SJSA1 (cell line): ENCODE measurements at regions not wholly inside any gene's neighbourhood (a gene's known extent, or its start where the extent isn't known, plus 50 kb on each side); places are given as distances from the start of the nearest gene placed in this dataset.
"Not testable (repeated sequence)": the region's sequence is repeated elsewhere in the genome, so short reads cannot be mapped to it uniquely, and the experiment has no call there.

Experiments
- DNase-seq, 2 experiments: peaks; one replicate each; pipeline ENCODE4 v3.0.0-alpha.2; 2015 to 2020; ENCODE audit warnings: low spot score in 2 of 2, low read depth in 1 of 2
- H3K27ac ChIP-seq: fragments of 250-450 bp; sonication (Bioruptor Pico); 2 replicates; pipeline ENCODE4 v1.5.1; 2020; ENCODE audit warnings: mild to moderate bottlenecking, moderate library complexity
- H3K27me3 ChIP-seq: fragments of 250-450 bp; sonication (Bioruptor Pico); replicated peaks from 2 replicates; pipeline ENCODE4 v1.5.1; 2020; ENCODE audit warnings: mild to moderate bottlenecking, moderate library complexity
- H3K36me3 ChIP-seq: fragments of 250-450 bp; sonication (Bioruptor Pico); 2 replicates; pipeline ENCODE4 v1.5.1; 2020; ENCODE audit warnings: mild to moderate bottlenecking
- H3K4me1 ChIP-seq: fragments of 250-450 bp; sonication (Bioruptor Pico); replicated peaks from 2 replicates; pipeline ENCODE4 v1.6.1; 2021; ENCODE audit warnings: mild to moderate bottlenecking
- H3K4me3 ChIP-seq: fragments of 250-450 bp; sonication (Bioruptor Pico); 2 replicates; pipeline ENCODE4 v1.5.1; 2020; ENCODE audit warnings: mild to moderate bottlenecking
- H3K9me3 ChIP-seq: fragments of 250-450 bp; sonication (Bioruptor Pico); replicated peaks from 2 replicates; pipeline ENCODE4 v1.5.1; 2020; ENCODE audit warnings: mild to moderate bottlenecking

DNA sequence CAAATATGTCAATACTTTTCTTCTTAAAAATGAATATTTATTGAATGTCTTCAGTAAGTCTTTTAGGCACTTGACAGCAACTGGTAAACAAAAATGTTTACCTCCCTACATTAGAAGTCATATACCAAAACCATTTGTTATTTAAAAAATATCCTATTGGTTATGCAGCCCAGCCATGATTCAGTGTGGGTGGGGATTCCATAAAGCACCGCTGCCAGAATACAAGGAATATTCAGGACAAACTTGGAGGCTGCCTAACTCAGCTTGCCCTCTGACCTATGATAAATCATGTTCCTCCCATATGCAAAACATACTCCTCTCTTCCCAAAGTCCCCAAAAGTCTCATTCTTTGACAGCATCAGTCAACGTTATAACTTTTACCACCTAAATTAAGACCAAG, 486.8 kb upstream of the IRAK1BP1 start:
- Histone ChIP-seq H3K4me1 (no peaks in the 10 kb centered on the region), H3K4me3 (no peak overlapping the region), H3K36me3 (no peaks in the 10 kb centered on the region), H3K27me3 (no peaks in the 10 kb centered on the region), H3K9me3 (no peaks in the 10 kb centered on the region; the same call in 1 of the 2 replicates), H3K27ac (no peak overlapping the region)
- DNase-seq, result no peak

DNA sequence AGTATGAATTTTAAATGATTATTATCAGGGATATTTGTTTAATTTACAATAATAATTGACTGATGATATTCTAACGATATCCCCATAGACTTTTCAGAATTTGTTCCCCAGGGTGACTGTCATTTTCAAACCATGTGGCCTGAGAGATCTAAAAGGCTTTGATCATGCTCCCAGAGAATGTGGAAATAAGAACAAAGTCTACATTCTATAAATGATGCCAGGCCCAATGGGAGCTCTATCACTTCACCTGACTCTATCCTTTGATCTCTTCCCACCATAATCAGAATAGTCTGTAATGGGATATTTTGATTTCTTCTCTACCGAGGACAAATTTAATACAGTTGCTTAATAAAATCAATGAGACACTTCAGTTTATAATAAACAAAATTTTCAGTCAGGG, 483.4 kb upstream of the IRAK1BP1 start:
- Histone ChIP-seq H3K27ac (no peak overlapping the region), H3K4me1 (no peaks in the 10 kb centered on the region), H3K9me3 (peaks cover 3% of the 10 kb centered on the region; the same call in 1 of the 2 replicates), H3K27me3 (no peaks in the 10 kb centered on the region), H3K4me3 (no peak overlapping the region), H3K36me3 (no peaks in the 10 kb centered on the region)
- DNase-seq, result no peak

DNA sequence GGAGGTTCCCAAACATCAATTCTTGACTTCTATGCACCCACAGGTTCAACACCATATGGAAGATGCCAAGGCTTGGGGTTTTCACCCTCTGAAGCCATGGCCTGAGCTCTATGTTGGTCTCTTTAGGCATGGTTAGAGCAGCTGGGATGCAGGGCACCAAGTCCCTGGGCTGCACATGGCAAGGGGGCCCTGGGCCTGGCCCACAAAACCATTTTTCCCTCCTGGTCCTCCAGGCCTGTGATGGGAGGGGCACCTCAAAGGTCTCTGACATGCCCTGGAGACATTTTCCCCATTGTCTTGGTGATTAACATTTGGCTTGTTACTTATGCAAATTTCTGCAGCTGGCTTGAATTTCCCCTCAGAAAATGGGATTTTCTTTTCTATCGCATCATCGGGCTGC, 480.5 kb upstream of the IRAK1BP1 start:
- not testable (repeated sequence) for H3K4me1 ChIP-seq, H3K27me3 ChIP-seq, DNase-seq, H3K36me3 ChIP-seq, H3K27ac ChIP-seq, H3K9me3 ChIP-seq, H3K4me3 ChIP-seq

DNA sequence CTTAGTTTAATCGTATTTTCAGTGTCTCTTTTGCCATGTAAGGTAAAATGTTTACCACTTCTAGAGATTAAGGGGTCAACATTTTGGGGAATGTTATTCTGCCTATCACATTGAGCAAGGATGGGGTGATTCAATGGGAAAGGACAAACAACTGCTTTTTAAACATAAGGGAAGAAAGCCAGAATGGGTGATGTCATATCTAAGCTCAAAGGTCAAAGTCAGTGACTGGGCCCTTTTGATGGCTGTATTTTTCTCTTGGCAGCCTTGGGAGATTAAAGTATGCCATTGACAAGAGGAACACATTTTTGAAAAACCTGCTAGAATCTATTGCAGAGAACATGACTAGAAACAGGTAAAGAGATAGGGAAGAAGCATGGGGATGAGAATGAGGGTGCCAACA, 477.3 kb upstream of the IRAK1BP1 start:
- no peaks in the 10 kb centered on the region for H3K27me3 ChIP-seq
- H3K36me3 ChIP-seq, result no peaks in the 10 kb centered on the region
- H3K27ac ChIP-seq, result no peak overlapping the region
- 0 out of 2 replicates have a peak, but pooled peaks cover 3% of the 10 kb centered on the region for H3K9me3 ChIP-seq
- no peak for DNase-seq
- H3K4me1 ChIP-seq, result no peaks in the 10 kb centered on the region
- H3K4me3 ChIP-seq, result no peak overlapping the region

DNA sequence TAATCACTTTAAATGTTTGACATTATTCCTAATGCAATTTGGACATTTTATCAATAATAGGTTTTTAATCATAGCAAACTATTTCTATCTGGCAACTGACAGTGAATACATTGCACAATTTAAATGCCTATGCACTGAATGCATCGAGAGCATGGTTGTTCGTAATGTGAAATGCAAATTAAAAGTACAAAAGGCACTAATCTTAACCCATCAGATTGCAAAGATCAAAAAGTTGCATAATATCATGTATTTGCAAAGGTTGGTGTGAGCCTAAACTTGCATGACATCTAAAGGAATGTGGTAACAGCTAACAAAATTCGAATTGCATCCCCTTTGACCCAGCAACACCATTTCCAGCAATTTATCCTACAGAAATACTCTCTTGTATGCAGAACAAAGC, 469.9 kb upstream of the IRAK1BP1 start:
- DNase-seq, result no peak
- Histone ChIP-seq H3K27me3 (no peaks in the 10 kb centered on the region), H3K36me3 (no peaks in the 10 kb centered on the region), H3K9me3 (no peaks in the 10 kb centered on the region), H3K4me1 (no peaks in the 10 kb centered on the region), H3K27ac (no peak overlapping the region), H3K4me3 (no peak overlapping the region)

DNA sequence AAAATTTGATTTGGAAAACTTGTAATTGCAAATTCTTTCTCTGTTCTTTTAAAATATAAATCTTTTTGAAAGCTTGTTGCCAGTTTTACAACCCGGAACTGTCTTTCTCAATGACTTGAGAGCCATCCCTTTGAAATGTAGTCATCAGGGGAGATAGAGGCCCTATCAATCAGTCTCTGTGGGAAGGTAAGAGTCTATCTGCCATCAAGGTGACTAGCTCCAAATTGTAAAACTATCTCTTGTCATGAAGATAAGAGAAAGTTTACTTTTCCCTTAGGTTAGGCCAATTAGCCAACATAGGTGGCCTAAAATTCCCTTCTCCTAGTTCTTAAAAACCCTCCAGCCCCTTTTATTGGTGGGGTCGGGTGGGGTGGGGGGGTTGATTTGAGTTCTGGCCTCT, 469.1 kb upstream of the IRAK1BP1 start:
- Histone ChIP-seq H3K27ac (no peak overlapping the region), H3K27me3 (no peaks in the 10 kb centered on the region), H3K4me1 (no peaks in the 10 kb centered on the region), H3K4me3 (no peak overlapping the region), H3K9me3 (no peaks in the 10 kb centered on the region), H3K36me3 (no peaks in the 10 kb centered on the region)
- DNase-seq, result no peak

DNA sequence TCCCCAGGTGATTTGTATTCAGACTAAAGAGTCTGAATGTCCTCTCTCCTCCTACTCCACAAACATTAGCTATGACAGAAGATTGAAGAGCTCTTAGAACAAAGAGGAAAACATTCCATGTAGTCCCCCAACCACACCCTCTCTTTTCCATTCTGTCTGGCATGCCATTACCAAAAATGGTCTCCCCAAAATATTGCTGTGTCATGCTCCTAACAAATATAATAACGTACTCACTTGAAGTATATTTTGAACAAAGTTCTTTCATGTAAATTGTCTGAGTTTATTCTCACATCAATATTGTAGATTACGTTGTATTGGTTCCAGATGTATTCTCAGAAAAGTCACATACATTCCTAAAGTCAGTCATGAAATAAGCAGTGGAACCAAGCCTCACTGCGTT, 467.3 kb upstream of the IRAK1BP1 start:
- H3K9me3 ChIP-seq, result no peaks in the 10 kb centered on the region
- H3K36me3 ChIP-seq, result no peaks in the 10 kb centered on the region

DNA sequence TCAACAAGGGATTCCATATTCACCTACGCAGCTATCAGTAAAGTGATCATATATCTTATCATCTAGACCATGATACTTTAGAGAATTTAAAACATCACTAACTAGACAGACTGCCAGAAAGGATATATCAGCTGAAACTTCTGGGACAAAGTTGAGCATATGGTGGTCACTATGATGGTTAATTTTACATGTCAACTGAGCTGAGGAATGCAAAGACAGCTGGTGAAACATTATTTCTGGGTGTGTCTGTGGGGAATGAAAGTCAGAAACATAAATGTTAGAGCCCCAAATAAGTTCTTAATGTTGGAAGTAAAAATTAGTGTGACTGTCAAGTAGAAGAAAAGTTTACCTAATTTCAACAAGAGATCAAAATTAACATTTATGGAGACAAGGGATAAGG, 440.0 kb upstream of the IRAK1BP1 start:
- H3K27me3 ChIP-seq, result no peaks in the 10 kb centered on the region
- no peaks in the 10 kb centered on the region for H3K4me1 ChIP-seq
- DNase-seq, result no peak
- H3K36me3 ChIP-seq, result no peaks in the 10 kb centered on the region
- no peak overlapping the region for H3K4me3 ChIP-seq
- H3K27ac ChIP-seq, result no peak overlapping the region
- no peaks in the 10 kb centered on the region for H3K9me3 ChIP-seq

More for the DNA sequence above, 467.3 kb upstream of the IRAK1BP1 start:
- Histone ChIP-seq H3K27me3 (no peaks in the 10 kb centered on the region), H3K4me3 (no peak overlapping the region), H3K4me1 (no peaks in the 10 kb centered on the region), H3K27ac (no peak overlapping the region)
- DNase-seq, result no peak

DNA sequence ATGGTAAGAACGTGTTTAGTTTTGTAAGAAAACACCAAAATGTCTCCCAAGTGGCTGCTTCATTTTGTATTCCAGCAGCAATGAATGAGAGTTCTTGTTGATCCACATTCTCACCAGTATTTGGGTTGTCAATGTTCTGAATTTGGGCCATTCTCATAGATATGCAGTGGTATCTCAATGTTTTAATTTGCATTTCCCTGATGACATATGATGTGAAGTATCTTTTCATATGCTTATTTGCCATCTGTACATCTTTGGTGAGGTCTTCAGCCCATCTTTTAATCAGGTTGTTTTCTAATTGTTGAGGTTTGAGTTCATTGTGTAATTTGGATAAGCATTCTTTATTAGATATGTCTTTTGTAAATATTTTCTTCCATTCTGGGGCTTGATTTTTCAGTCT, 436.8 kb upstream of the IRAK1BP1 start:
- no peak for DNase-seq
- Histone ChIP-seq H3K36me3 (no peaks in the 10 kb centered on the region), H3K27me3 (no peaks in the 10 kb centered on the region), H3K9me3 (no peaks in the 10 kb centered on the region), H3K27ac (no peak overlapping the region), H3K4me3 (no peak overlapping the region), H3K4me1 (no peaks in the 10 kb centered on the region)

DNA sequence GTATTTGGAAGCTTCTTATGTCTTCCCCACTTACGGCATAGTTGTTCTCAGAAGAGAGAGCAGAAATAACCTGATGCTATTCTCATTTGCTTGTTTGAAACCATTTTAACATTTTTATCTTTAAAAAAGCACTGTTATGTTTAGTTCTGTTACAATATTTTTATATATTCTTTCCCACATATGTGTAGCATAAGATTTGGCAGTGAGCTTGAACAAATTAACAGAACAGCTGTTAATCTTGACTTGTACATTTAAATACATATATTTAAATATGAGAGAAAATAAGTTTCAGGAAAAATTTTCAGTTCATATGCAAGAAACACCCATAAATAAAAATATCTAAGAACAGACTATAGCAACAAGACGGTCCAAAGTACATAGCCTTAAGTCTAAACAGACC, 431.7 kb upstream of the IRAK1BP1 start:
- Histone ChIP-seq H3K36me3 (no peaks in the 10 kb centered on the region), H3K4me1 (no peaks in the 10 kb centered on the region), H3K9me3 (no peaks in the 10 kb centered on the region), H3K27me3 (no peaks in the 10 kb centered on the region), H3K4me3 (no peak overlapping the region), H3K27ac (no peak overlapping the region)
- DNase-seq, result no peak

DNA sequence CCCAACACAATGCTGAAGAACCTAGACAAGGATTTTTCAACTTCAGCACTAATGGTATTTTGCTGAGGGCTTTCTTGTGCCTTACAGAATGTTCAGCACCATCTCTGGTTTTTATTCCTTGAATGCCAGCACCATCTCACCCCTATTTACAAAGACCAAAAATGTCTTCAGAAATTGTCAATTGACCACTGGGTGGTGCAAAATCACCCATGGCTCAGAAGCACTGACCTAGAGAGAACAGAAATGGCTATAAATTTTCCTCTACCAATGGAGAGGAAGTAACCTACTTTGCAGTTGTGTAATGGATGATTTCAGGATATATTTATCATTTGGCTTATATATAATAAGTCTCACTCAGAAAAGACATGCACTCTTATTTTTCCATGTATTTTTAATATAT, 431.0 kb upstream of the IRAK1BP1 start:
- H3K27ac ChIP-seq, result no peak overlapping the region
- H3K36me3 ChIP-seq, result no peaks in the 10 kb centered on the region
- H3K27me3 ChIP-seq, result no peaks in the 10 kb centered on the region
- no peaks in the 10 kb centered on the region for H3K4me1 ChIP-seq
- no peak overlapping the region for H3K4me3 ChIP-seq
- DNase-seq, result no peak
- H3K9me3 ChIP-seq, result no peaks in the 10 kb centered on the region

DNA sequence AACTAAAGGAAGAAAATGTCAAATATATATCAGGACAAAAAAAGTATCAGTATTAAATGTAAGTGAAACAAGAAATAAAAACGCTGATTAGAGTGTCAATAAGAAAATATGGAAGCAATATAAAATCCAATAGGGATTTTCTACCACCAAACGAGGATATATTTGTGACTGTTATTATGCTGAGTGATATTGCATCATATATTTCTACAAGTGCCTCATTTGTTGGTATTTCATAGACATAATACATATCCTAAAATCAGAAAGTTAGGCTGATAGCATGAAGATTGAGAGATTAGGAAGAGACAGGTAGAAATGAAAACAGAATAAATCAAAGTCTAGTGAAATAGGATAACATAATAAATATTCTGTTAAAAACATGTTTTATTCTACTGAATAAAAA, 429.2 kb upstream of the IRAK1BP1 start:
- H3K27me3 ChIP-seq, result no peaks in the 10 kb centered on the region
- H3K4me3 ChIP-seq, result no peak overlapping the region
- no peaks in the 10 kb centered on the region for H3K4me1 ChIP-seq
- H3K9me3 ChIP-seq, result no peaks in the 10 kb centered on the region
- H3K36me3 ChIP-seq, result no peaks in the 10 kb centered on the region
- DNase-seq, result no peak
- H3K27ac ChIP-seq, result no peak overlapping the region

DNA sequence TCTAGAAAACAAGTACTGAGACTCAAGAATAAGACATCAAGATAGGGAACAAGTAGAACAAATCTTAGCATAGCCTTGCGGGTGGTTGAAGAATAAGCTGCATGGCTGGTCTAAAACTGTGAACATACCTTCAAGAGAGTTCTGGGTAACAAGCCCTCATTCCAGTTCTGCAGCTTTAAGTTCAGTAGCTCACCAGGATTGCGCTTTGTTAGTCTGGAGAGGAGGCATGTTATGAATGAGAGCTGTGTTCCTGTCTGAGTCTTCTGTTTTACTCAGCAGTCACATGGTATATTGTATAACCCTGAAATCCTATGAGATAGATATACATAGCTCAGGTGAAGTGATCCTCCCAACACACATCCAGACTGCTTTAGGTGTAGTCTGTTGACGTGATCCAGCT, 406.6 kb upstream of the IRAK1BP1 start:
- Histone ChIP-seq H3K4me1 (no peaks in the 10 kb centered on the region), H3K27me3 (no peaks in the 10 kb centered on the region), H3K36me3 (no peaks in the 10 kb centered on the region), H3K27ac (no peak overlapping the region), H3K4me3 (no peak overlapping the region), H3K9me3 (no peaks in the 10 kb centered on the region)
- DNase-seq, result no peak

DNA sequence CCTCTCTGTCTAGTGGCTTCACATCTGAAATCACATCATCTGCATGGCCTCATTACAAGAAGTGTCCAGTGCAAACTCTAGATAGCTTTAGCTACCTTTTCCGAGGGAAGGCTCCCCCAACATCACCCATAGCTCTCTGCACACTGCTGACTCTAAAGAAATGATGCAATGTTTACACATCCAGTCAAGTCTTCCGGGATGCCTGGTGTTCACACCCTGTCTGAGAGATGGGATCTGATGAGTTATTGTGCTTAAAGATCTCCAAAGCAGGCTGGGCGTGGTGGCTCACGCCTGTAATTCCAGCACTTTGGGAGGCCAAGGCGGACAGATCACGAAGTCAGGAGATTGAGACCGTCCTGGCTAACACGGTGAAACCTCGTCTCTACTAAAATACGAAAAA, 404.6 kb upstream of the IRAK1BP1 start:
- no peak for DNase-seq
- Histone ChIP-seq H3K27me3 (no peaks in the 10 kb centered on the region), H3K9me3 (no peaks in the 10 kb centered on the region), H3K36me3 (no peaks in the 10 kb centered on the region), H3K4me1 (no peaks in the 10 kb centered on the region), H3K4me3 (no peak overlapping the region), H3K27ac (no peak overlapping the region)

DNA sequence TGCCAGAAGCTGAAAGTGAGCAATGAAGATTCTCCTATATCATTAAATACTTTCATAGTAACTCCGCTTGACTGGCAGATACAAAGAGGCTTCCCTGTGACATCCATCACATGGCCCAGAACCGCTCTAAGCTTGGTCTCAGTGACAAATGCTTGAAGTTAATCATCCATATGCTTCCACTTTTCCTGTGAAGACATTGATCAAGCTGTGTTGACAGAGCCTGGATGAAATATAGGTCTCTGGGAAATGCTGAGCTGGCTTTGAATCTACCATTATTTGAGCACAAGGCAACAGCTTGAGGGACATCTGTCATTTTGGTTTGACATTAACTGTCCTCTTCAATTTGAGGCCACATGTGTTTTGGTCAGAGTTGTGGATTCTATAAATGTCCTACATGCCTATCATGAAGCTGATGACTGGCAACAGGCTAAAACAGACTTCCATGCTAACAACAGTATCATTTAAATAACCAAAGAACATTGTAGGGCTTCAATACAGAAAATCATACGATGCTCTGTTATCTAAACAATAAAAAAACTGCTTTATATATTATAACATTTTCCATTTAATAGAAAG, 402.2 kb upstream of the IRAK1BP1 start:
- H3K9me3 ChIP-seq, result no peaks in the 10 kb centered on the region
- no peak overlapping the region for H3K27ac ChIP-seq
- no peaks in the 10 kb centered on the region for H3K27me3 ChIP-seq
- no peaks in the 10 kb centered on the region for H3K36me3 ChIP-seq
- no peak for DNase-seq
- H3K4me1 ChIP-seq, result no peaks in the 10 kb centered on the region
- no peak overlapping the region for H3K4me3 ChIP-seq
